CD14-positive monocyte (primary cell): ENCODE measurements at regions not wholly inside any gene's neighbourhood (a gene's known extent, or its start where the extent isn't known, plus 50 kb on each side); places are given as distances from the start of the nearest gene placed in this dataset.

Source experiments
- DNase-seq, 3 donors: peaks; one replicate each; pipeline ENCODE4 v3.0.0-alpha.2; 2011 to 2022
- H2AFZ ChIP-seq: 2 replicates; pipeline ENCODE4 v1.6.0; 2012; ENCODE audit warnings: mild to moderate bottlenecking, low read depth, low read length, inconsistent platforms; ENCODE audit not compliant: insufficient read depth, poor library complexity, severe bottlenecking
- H3K27ac ChIP-seq, 2 donors: 1 replicate in 1 of 2; 2 replicates in 1 of 2; pipeline ENCODE4 v1.5.1; 2012 to 2013; ENCODE audit warnings: low read length in 2 of 2, control low read depth in 1 of 2, inconsistent platforms in 1 of 2, low read depth in 1 of 2, mild to moderate bottlenecking in 1 of 2
- H3K27me3 ChIP-seq, 2 donors: one replicate each; pipeline versions ENCODE4 v1.6.0 to v1.6.1; 2011 to 2013; ENCODE audit warnings: low read length in 2 of 2; ENCODE audit not compliant: control insufficient read depth in 2 of 2, insufficient read depth in 2 of 2
- H3K36me3 ChIP-seq, 2 donors: replicated peaks in 1 of 2; 1 replicate in 1 of 2; 2 replicates in 1 of 2; pipeline versions ENCODE4 v1.5.1 to v1.6.1; 2012 to 2013; ENCODE audit warnings: low read length in 2 of 2, control low read depth in 1 of 2, inconsistent platforms in 1 of 2, mild to moderate bottlenecking in 1 of 2; ENCODE audit not compliant: insufficient read depth in 2 of 2, control insufficient read depth in 1 of 2
- H3K4me1 ChIP-seq, 2 donors: 1 replicate in 1 of 2; 2 replicates in 1 of 2; pipeline versions ENCODE4 v1.5.1 to v1.6.1; 2012 to 2013; ENCODE audit warnings: low read length in 2 of 2, control low read depth in 1 of 2, inconsistent platforms in 1 of 2, mild to moderate bottlenecking in 1 of 2, moderate library complexity in 1 of 2; ENCODE audit not compliant: insufficient read depth in 2 of 2, control insufficient read depth in 1 of 2
- H3K4me2 ChIP-seq: replicated peaks from 2 replicates; pipeline ENCODE3; 2012; ENCODE audit warnings: low read length, moderate library complexity, mild to moderate bottlenecking; ENCODE audit not compliant: poor library complexity, severe bottlenecking; ENCODE audit errors: extremely low read depth
- H3K4me3 ChIP-seq, 3 experiments: fragments of 200-600 bp in 1 of 3; sonication (generic) in 1 of 3; replicated peaks in 1 of 3; 1 replicate in 2 of 3; 2 replicates in 1 of 3; pipeline ENCODE4 v1.5.1; 2011 to 2013; ENCODE audit warnings: low read length in 3 of 3, mild to moderate bottlenecking in 3 of 3, control low read depth in 2 of 3, low read depth in 2 of 3, inconsistent platforms in 1 of 3, moderate library complexity in 1 of 3
- H3K79me2 ChIP-seq: 2 replicates; pipeline ENCODE4 v1.6.0; 2012; ENCODE audit warnings: mild to moderate bottlenecking, control low read depth, inconsistent platforms, low read length, moderate library complexity; ENCODE audit not compliant: insufficient read depth
- H3K9ac ChIP-seq: 2 replicates; pipeline ENCODE4 v1.6.0; 2017; ENCODE audit warnings: low read length, mild to moderate bottlenecking; ENCODE audit not compliant: insufficient read depth, poor library complexity, severe bottlenecking
- H3K9me3 ChIP-seq, 2 donors: replicated peaks in 1 of 2; 1 replicate in 1 of 2; 2 replicates in 1 of 2; pipeline versions ENCODE4 v1.5.1 to v1.6.1; 2012 to 2013; ENCODE audit warnings: low read length in 2 of 2, control low read depth in 1 of 2; ENCODE audit not compliant: control insufficient read depth in 1 of 2, insufficient read depth in 1 of 2
- H4K20me1 ChIP-seq: 2 replicates; pipeline ENCODE4 v1.6.0; 2012; ENCODE audit warnings: mild to moderate bottlenecking, low read length, control low read depth, moderate library complexity; ENCODE audit not compliant: insufficient read depth
- H3K27ac Mint-ChIP-seq, 7 donors: one replicate each; pipeline ENCODE4 v1.8.0; 2020; ENCODE audit warnings: mild to moderate bottlenecking in 7 of 7, mixed read lengths in 7 of 7, moderate library complexity in 6 of 7, inconsistent platforms in 2 of 7
- H3K27me3 Mint-ChIP-seq, 3 donors: one replicate each; pipeline ENCODE4 v1.8.0; 2021 to 2022; ENCODE audit warnings: low read depth in 3 of 3, mild to moderate bottlenecking in 3 of 3, mixed read lengths in 3 of 3, moderate library complexity in 3 of 3, inconsistent platforms in 1 of 3
- H3K36me3 Mint-ChIP-seq, 2 donors: one replicate each; pipeline ENCODE4 v1.8.0; 2020; ENCODE audit warnings: mixed read lengths in 2 of 2, inconsistent platforms in 1 of 2, mild to moderate bottlenecking in 1 of 2
- H3K4me1 Mint-ChIP-seq: one replicate; pipeline ENCODE4 v1.8.0; 2020; ENCODE audit warnings: mild to moderate bottlenecking, mixed read lengths
- H3K4me3 Mint-ChIP-seq, 2 donors: one replicate each; pipeline ENCODE4 v1.8.0; 2020; ENCODE audit warnings: mild to moderate bottlenecking in 2 of 2, mixed read lengths in 2 of 2, moderate library complexity in 1 of 2
- H3K9me3 Mint-ChIP-seq, 7 donors: one replicate each; pipeline ENCODE4 v1.8.0; 2020 to 2022; ENCODE audit warnings: mixed read lengths in 7 of 7, mild to moderate bottlenecking in 6 of 7, moderate library complexity in 6 of 7, inconsistent platforms in 2 of 7
- WGBS: methylation state at CpG from one replicate; pipeline ENCODE4 v1.1.5; 2013; ENCODE audit warnings: missing lambda C conversion rate; ENCODE audit not compliant: insufficient coverage; 5-methylcytosine and 5-hydroxymethylcytosine counted together
- intact Hi-C, 2 donors: fragments of 100-400 bp; cut with micrococcal nuclease; formaldehyde crosslinking; loops; one replicate each; pipeline versions ENCODE4 v1.15.0 to v1.15.1; 2023
- TF ChIP-seq, protein P1 (sequence below): fragments of 200-600 bp; IDR thresholded peaks from one replicate; pipeline ENCODE4 v1.8.0; 2022; ENCODE audit warnings: antibody characterized with exemption, mild to moderate bottlenecking

DNA sequence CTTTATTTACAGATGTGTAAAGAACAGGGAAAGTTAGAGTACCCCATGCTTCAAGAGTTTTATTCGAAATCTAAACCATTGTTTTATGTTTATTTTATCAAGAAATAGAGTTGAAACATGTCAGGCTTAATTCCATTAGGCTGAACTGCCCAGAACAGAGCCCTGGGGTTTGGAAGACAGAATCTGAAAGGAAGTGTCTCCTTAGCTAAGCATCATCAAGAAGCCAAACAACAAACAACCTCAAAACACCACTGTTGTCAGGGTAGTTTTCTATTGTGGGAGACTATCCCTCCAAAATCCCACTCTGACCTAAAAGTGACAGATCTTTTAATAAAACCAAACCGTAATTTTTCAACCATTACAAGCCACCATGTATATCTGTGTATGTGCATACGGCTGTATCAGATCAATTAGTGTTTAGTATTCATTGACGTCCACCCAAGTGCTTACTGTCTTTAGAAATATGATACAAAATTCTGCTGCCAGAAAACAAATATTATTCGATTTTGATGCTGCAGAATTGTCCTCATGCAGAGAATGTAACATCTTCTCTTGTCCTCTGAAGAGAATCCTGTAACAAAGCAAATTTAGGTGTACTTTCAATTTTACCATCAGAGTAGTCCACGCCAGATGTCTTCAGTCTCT is 271.9 kb upstream of the TMEM161B start:
- Histone ChIP-seq H3K27ac (no peak overlapping the region), H2AFZ (no peak overlapping the region), H3K4me3 (no peak overlapping the region), H3K36me3 (no peaks in the 10 kb centered on the region), H4K20me1 (no peaks in the 10 kb centered on the region), H3K4me2 (no peak overlapping the region), H3K27me3 (no peaks in the 10 kb centered on the region), H3K4me1 (no peaks in the 10 kb centered on the region), H3K9ac (no peak overlapping the region), H3K9me3 (no peaks in the 10 kb centered on the region), H3K79me2 (no peaks in the 10 kb centered on the region)
- no peak overlapping the region for H3K4me3 Mint-ChIP-seq
- peaks cover 0 to 2% (median 2%) of the 10 kb centered on the region in 3 donors for H3K27me3 Mint-ChIP-seq
- no peak overlapping the region for H3K27ac Mint-ChIP-seq
- DNase-seq, result no peak
- H3K36me3 Mint-ChIP-seq, result no peaks in the 10 kb centered on the region
- intact Hi-C loops, result no loop called here
- 100% methylated on average over 2 of the region's 6 CpGs for WGBS
- H3K4me1 Mint-ChIP-seq, result no peaks in the 10 kb centered on the region
- TF ChIP-seq, protein P1, sequence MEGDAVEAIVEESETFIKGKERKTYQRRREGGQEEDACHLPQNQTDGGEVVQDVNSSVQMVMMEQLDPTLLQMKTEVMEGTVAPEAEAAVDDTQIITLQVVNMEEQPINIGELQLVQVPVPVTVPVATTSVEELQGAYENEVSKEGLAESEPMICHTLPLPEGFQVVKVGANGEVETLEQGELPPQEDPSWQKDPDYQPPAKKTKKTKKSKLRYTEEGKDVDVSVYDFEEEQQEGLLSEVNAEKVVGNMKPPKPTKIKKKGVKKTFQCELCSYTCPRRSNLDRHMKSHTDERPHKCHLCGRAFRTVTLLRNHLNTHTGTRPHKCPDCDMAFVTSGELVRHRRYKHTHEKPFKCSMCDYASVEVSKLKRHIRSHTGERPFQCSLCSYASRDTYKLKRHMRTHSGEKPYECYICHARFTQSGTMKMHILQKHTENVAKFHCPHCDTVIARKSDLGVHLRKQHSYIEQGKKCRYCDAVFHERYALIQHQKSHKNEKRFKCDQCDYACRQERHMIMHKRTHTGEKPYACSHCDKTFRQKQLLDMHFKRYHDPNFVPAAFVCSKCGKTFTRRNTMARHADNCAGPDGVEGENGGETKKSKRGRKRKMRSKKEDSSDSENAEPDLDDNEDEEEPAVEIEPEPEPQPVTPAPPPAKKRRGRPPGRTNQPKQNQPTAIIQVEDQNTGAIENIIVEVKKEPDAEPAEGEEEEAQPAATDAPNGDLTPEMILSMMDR, result no peak
- peaks cover 0 to 2% (median 0%) of the 10 kb centered on the region in 7 donors for H3K9me3 Mint-ChIP-seq

DNA sequence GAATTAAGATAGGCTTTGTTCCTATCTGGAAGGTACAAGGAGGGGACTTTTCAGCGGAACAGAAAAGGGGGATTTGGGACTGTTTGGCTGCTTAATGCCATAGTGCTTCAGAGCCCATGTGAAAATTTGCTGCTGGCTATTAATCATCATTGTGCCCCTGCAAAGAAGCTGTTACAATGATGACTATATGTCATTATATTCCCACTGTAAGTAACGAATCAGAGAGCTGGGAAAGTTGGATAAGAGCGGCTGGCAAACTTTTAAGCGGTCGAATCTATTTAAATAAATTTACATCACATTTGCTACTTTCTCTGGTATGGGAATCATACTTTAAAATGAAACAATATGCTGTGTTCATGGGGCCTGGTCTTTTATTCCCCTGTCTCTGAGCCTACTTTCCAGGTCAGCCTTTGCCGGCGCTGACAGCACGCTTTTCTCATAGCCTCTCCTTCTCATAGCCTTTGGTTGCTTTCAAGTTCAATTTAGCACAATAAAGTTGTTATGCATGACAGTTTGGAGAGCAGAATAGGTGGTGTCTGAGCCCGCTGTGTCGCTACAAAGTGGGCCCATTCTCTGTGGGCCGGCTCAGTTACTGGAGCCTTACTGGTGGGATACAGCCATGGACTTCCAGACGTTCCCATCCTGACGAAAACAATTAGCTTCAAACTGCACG is 271.2 kb upstream of the TMEM161B start:
- no peak overlapping the region for H3K4me3 Mint-ChIP-seq
- Histone ChIP-seq H3K79me2 (no peaks in the 10 kb centered on the region), H3K9me3 (no peaks in the 10 kb centered on the region), H2AFZ (no peak overlapping the region), H3K4me3 (no peak overlapping the region), H3K27ac (no peak overlapping the region), H4K20me1 (no peaks in the 10 kb centered on the region), H3K4me2 (no peak overlapping the region), H3K36me3 (no peaks in the 10 kb centered on the region), H3K9ac (no peak overlapping the region), H3K27me3 (no peaks in the 10 kb centered on the region), H3K4me1 (no peaks in the 10 kb centered on the region)
- peaks cover 0 to 2% (median 2%) of the 10 kb centered on the region in 3 donors for H3K27me3 Mint-ChIP-seq
- no peaks in the 10 kb centered on the region for H3K4me1 Mint-ChIP-seq
- H3K9me3 Mint-ChIP-seq, result peaks cover 0 to 3% (median 0%) of the 10 kb centered on the region in 7 donors
- no peak overlapping the region for H3K27ac Mint-ChIP-seq
- TF ChIP-seq, protein P1, result no peak
- intact Hi-C loops, result no loop called here
- WGBS, result 72% methylated on average over 5 of the region's 14 CpGs
- no peak for DNase-seq
- no peaks in the 10 kb centered on the region for H3K36me3 Mint-ChIP-seq
